Karpas-422 (cell line): ENCODE measurements at regions not wholly inside any gene's neighbourhood (a gene's known extent, or its start where the extent isn't known, plus 50 kb on each side); places are given as distances from the start of the nearest gene placed in this dataset.

Experiments
- DNase-seq: peaks from one replicate; pipeline ENCODE4 v3.0.0-alpha.2; 2015
- H2AFZ ChIP-seq: fragments of 200-600 bp; sonication (generic); 2 replicates; pipeline ENCODE4 v1.6.1; 2014; ENCODE audit warnings: antibody characterized with exemption, low read length, mixed read lengths
- H3K27ac ChIP-seq: fragments of 200-600 bp; sonication (generic); 2 replicates; pipeline ENCODE4 v1.5.1; 2014; ENCODE audit warnings: mild to moderate bottlenecking, low read length, moderate library complexity
- H3K27me3 ChIP-seq: fragments of 200-600 bp; sonication (generic); 2 replicates; pipeline ENCODE4 v1.6.1; 2014; ENCODE audit warnings: low read length, mixed read lengths
- H3K36me3 ChIP-seq: fragments of 200-600 bp; sonication (generic); 2 replicates; pipeline ENCODE4 v1.6.1; 2014; ENCODE audit warnings: low read length, mixed read lengths; ENCODE audit not compliant: insufficient read depth
- H3K4me1 ChIP-seq: fragments of 200-600 bp; sonication (generic); 2 replicates; pipeline ENCODE4 v1.6.1; 2014; ENCODE audit warnings: mild to moderate bottlenecking, low read length, mixed read lengths
- H3K4me2 ChIP-seq: fragments of 200-600 bp; sonication (generic); 2 replicates; pipeline ENCODE4 v1.6.1; 2014; ENCODE audit warnings: low read length, low read depth, mild to moderate bottlenecking; ENCODE audit not compliant: poor library complexity, severe bottlenecking
- H3K4me3 ChIP-seq: fragments of 200-600 bp; sonication (generic); 2 replicates; pipeline ENCODE4 v1.5.1; 2014; ENCODE audit warnings: mild to moderate bottlenecking, antibody characterized with exemption, low read length, mixed read lengths
- H3K79me2 ChIP-seq: fragments of 200-600 bp; sonication (generic); 2 replicates; pipeline ENCODE4 v1.6.1; 2014; ENCODE audit warnings: mild to moderate bottlenecking, low read length, mixed read lengths
- H3K9ac ChIP-seq: fragments of 200-600 bp; sonication (generic); 2 replicates; pipeline ENCODE4 v1.6.0; 2014; ENCODE audit warnings: low read length
- H3K9me2 ChIP-seq: fragments of 200-600 bp; sonication (generic), shearing (Covaris generic); replicated peaks from 2 replicates; pipeline ENCODE4 v1.6.0; 2014; ENCODE audit warnings: mild to moderate bottlenecking, low read length, moderate library complexity; ENCODE audit not compliant: insufficient read depth
- H3K9me3 ChIP-seq: fragments of 300-700, 200-600 bp; sonication (generic); 2 replicates; pipeline ENCODE4 v1.6.1; 2014; ENCODE audit warnings: low read length, mixed read lengths
- H4K20me1 ChIP-seq: fragments of 200-600 bp; sonication (generic); 2 replicates; pipeline ENCODE4 v1.6.1; 2014; ENCODE audit warnings: mild to moderate bottlenecking, antibody characterized with exemption, low read length, low read depth; ENCODE audit not compliant: insufficient read depth

DNA sequence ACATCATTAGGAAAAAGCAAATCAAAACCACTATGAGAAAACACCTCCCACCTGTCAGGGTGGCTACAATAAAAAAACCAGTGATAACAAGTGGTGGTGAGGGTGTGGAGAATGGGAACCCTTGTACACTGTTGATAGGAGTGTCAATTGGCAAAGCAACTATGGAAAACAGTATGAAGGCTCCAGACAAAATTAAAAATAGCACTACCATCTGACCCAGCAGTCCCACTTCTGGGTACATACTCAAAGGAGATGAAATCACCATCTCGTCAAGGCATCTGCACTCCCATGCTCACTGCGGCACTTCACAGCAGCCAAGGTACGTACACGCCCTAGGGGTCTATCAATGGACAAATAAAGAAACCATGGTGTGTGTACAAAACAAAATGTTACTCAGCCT, 715.1 kb downstream of the UQCRFS1 start:
- H3K9ac ChIP-seq = no peak overlapping the region
- no peaks in the 10 kb centered on the region for H3K27me3 ChIP-seq
- no peaks in the 10 kb centered on the region for H3K4me1 ChIP-seq
- no peaks in the 10 kb centered on the region for H3K9me3 ChIP-seq
- no peaks in the 10 kb centered on the region for H4K20me1 ChIP-seq
- no peak overlapping the region for H2AFZ ChIP-seq
- no peak overlapping the region for H3K4me3 ChIP-seq
- no peak for DNase-seq
- no peaks in the 10 kb centered on the region for H3K79me2 ChIP-seq
- H3K4me2 ChIP-seq = no peak overlapping the region
- no peaks in the 10 kb centered on the region for H3K36me3 ChIP-seq
- H3K9me2 ChIP-seq = no peaks in the 10 kb centered on the region
- no peak overlapping the region for H3K27ac ChIP-seq

DNA sequence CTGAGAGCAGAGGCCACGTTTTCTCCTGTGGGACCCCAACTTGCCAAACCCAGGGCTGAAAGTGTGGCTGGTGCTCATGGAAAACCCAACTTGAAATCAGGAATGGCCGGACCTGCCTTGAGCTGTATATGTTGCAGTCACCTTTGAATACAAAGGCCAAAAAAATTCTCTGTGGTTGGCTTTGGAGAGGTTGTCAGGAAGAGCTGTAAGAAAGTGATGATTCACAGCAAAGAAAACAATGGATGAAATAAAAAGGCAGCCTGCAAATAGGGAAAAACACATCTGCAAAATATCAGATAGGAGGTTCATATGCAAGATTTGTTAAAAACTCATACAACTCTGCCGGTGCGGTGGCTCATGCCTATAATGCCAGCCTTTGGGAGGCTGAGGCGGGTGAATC, 715.8 kb downstream of the UQCRFS1 start:
- no peak for DNase-seq
- no peak overlapping the region for H3K4me3 ChIP-seq
- no peaks in the 10 kb centered on the region for H4K20me1 ChIP-seq
- no peak overlapping the region for H3K4me2 ChIP-seq
- no peaks in the 10 kb centered on the region for H3K4me1 ChIP-seq
- H3K27me3 ChIP-seq = no peaks in the 10 kb centered on the region
- no peak overlapping the region for H2AFZ ChIP-seq
- H3K9me3 ChIP-seq = no peaks in the 10 kb centered on the region
- H3K36me3 ChIP-seq = no peaks in the 10 kb centered on the region
- H3K27ac ChIP-seq = no peak overlapping the region
- no peaks in the 10 kb centered on the region for H3K79me2 ChIP-seq
- no peaks in the 10 kb centered on the region for H3K9me2 ChIP-seq
- H3K9ac ChIP-seq = no peak overlapping the region

DNA sequence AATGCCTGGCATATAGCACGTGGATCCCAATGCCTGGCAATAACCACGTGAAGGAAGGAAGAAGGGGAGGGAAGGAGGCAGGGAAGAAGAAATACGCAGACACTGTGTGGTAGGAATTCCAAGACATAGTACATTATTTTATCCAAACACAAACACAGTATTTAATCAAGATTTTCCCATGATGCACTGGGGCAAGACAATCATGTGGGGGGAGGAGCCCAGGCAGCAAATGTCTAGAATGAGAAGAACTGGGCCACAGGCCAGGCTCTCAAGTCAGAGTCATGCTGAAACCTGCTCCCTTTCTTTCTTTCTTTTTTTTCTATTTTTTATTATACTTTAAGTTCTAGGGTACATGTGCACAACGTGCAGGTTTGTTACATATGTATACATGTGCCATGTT, 717.9 kb downstream of the UQCRFS1 start:
- no peaks in the 10 kb centered on the region for H3K4me1 ChIP-seq
- H4K20me1 ChIP-seq = no peaks in the 10 kb centered on the region
- no peak overlapping the region for H3K9ac ChIP-seq
- no peaks in the 10 kb centered on the region for H3K79me2 ChIP-seq
- H3K27me3 ChIP-seq = no peaks in the 10 kb centered on the region
- H3K9me3 ChIP-seq = no peaks in the 10 kb centered on the region
- no peaks in the 10 kb centered on the region for H3K9me2 ChIP-seq
- H3K36me3 ChIP-seq = no peaks in the 10 kb centered on the region
- H3K4me2 ChIP-seq = no peak overlapping the region
- no peak overlapping the region for H2AFZ ChIP-seq
- no peak for DNase-seq
- H3K27ac ChIP-seq = no peak overlapping the region
- H3K4me3 ChIP-seq = no peak overlapping the region

DNA sequence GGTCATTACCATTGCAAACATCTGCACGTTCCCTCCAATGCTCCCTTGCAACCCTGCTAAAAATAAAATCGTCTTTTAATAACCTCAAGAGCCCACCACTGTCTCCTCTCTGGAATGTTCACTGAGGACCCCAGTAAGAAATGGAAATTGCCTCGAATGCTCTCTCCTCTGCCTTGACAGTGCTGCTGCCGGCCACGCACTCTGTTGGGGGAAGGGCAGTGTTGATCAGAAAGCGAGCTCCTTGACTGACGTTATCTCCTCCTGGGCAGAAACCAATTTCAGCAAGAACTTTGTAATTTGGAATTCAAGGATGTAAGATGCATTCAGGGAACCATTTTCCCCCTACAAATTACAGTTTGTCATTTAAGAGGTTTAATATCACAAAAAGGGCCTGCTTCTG, 718.5 kb downstream of the UQCRFS1 start:
- H3K4me3 ChIP-seq = no peak overlapping the region
- H3K4me1 ChIP-seq = no peaks in the 10 kb centered on the region
- no peaks in the 10 kb centered on the region for H3K9me3 ChIP-seq
- no peak overlapping the region for H3K9ac ChIP-seq
- H4K20me1 ChIP-seq = no peaks in the 10 kb centered on the region
- H3K36me3 ChIP-seq = no peaks in the 10 kb centered on the region
- H3K4me2 ChIP-seq = no peak overlapping the region
- H3K9me2 ChIP-seq = no peaks in the 10 kb centered on the region
- no peaks in the 10 kb centered on the region for H3K79me2 ChIP-seq
- H2AFZ ChIP-seq = no peak overlapping the region
- no peak overlapping the region for H3K27ac ChIP-seq
- DNase-seq = no peak
- no peaks in the 10 kb centered on the region for H3K27me3 ChIP-seq

- Histone ChIP-seq H3K79me2 (no peaks in the 10 kb centered on the region), H3K9me2 (no peaks in the 10 kb centered on the region), H3K27me3 (no peaks in the 10 kb centered on the region), H4K20me1 (no peaks in the 10 kb centered on the region), H3K4me1 (no peaks in the 10 kb centered on the region), H3K27ac (no peak overlapping the region), H3K36me3 (no peaks in the 10 kb centered on the region), H3K9me3 (no peaks in the 10 kb centered on the region), H3K9ac (no peak overlapping the region), H3K4me2 (no peak overlapping the region), H3K4me3 (no peak overlapping the region), H2AFZ (no peak overlapping the region)
- DNase-seq = no peak
Measured at GRCh38 chr19:28493884-28494283, 719.1 kb downstream of the UQCRFS1 start.

DNA sequence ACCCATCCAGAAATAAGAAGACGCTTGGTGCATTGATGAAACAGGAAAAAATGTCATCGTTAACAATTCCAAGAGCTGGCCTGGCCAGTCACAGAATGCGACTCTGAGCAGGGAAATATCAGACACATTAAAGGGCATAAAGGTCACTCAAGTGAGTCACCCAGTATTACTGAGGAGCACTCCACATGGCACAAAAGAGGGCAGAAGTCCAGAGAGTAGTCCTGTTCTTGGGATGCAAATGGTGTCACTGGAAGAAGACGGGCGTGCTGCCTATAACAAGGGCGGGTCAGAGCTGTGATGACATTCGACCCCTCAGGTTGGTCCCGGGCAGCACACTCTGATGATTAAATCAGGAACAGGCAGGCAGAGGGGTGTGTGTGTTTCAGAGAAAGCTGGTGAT, 720.3 kb downstream of the UQCRFS1 start:
- Histone ChIP-seq H3K4me1 (no peaks in the 10 kb centered on the region), H3K27ac (no peak overlapping the region), H3K79me2 (no peaks in the 10 kb centered on the region)

GRCh38 chr19:28492201-28492600, 720.8 kb downstream of the UQCRFS1 start:
- H4K20me1 ChIP-seq = no peaks in the 10 kb centered on the region
- no peak overlapping the region for H3K27ac ChIP-seq
- no peak overlapping the region for H2AFZ ChIP-seq
- no peak overlapping the region for H3K4me2 ChIP-seq
- no peaks in the 10 kb centered on the region for H3K79me2 ChIP-seq
- no peak for DNase-seq
- no peaks in the 10 kb centered on the region for H3K9me2 ChIP-seq
- no peaks in the 10 kb centered on the region for H3K36me3 ChIP-seq
- H3K4me1 ChIP-seq = no peaks in the 10 kb centered on the region
- no peak overlapping the region for H3K4me3 ChIP-seq
- H3K9me3 ChIP-seq = no peaks in the 10 kb centered on the region
- H3K27me3 ChIP-seq = no peaks in the 10 kb centered on the region
- no peak overlapping the region for H3K9ac ChIP-seq

More for the DNA sequence above, 720.3 kb downstream of the UQCRFS1 start:
- no peak overlapping the region for H3K4me3 ChIP-seq
- no peaks in the 10 kb centered on the region for H3K27me3 ChIP-seq
- H3K9me2 ChIP-seq = no peaks in the 10 kb centered on the region
- no peak overlapping the region for H3K9ac ChIP-seq
- H2AFZ ChIP-seq = no peak overlapping the region
- no peaks in the 10 kb centered on the region for H3K9me3 ChIP-seq
- no peaks in the 10 kb centered on the region for H4K20me1 ChIP-seq
- no peaks in the 10 kb centered on the region for H3K36me3 ChIP-seq
- no peak overlapping the region for H3K4me2 ChIP-seq
- no peak for DNase-seq

- H3K9me3 ChIP-seq = no peaks in the 10 kb centered on the region
- no peaks in the 10 kb centered on the region for H4K20me1 ChIP-seq
- no peak overlapping the region for H2AFZ ChIP-seq
Measured at GRCh38 chr19:28489776-28490175, 723.2 kb downstream of the UQCRFS1 start.

GRCh38 chr19:28489126-28489660, 723.8 kb downstream of the UQCRFS1 start:
- H3K36me3 ChIP-seq = no peaks in the 10 kb centered on the region
- no peak overlapping the region for H3K9ac ChIP-seq
- H3K9me3 ChIP-seq = no peaks in the 10 kb centered on the region
- no peaks in the 10 kb centered on the region for H4K20me1 ChIP-seq
- H3K27me3 ChIP-seq = no peaks in the 10 kb centered on the region
- no peak overlapping the region for H3K4me2 ChIP-seq
- no peak overlapping the region for H3K27ac ChIP-seq
- DNase-seq = no peak
- no peak overlapping the region for H3K4me3 ChIP-seq
- no peaks in the 10 kb centered on the region for H3K4me1 ChIP-seq
- no peaks in the 10 kb centered on the region for H3K9me2 ChIP-seq
- no peak overlapping the region for H2AFZ ChIP-seq
- no peaks in the 10 kb centered on the region for H3K79me2 ChIP-seq

More at GRCh38 chr19:28489776-28490175, 723.2 kb downstream of the UQCRFS1 start:
- Histone ChIP-seq H3K27me3 (no peaks in the 10 kb centered on the region), H3K9ac (no peak overlapping the region), H3K79me2 (no peaks in the 10 kb centered on the region), H3K4me1 (no peaks in the 10 kb centered on the region), H3K9me2 (no peaks in the 10 kb centered on the region), H3K4me3 (no peak overlapping the region), H3K4me2 (no peak overlapping the region), H3K36me3 (no peaks in the 10 kb centered on the region), H3K27ac (no peak overlapping the region)
- no peak for DNase-seq
